ENCODE measurements at regions not wholly inside any gene's neighbourhood (a gene's known extent, or its start where the extent isn't known, plus 50 kb on each side); places are given as distances from the start of the nearest gene placed in this dataset.

DNA sequence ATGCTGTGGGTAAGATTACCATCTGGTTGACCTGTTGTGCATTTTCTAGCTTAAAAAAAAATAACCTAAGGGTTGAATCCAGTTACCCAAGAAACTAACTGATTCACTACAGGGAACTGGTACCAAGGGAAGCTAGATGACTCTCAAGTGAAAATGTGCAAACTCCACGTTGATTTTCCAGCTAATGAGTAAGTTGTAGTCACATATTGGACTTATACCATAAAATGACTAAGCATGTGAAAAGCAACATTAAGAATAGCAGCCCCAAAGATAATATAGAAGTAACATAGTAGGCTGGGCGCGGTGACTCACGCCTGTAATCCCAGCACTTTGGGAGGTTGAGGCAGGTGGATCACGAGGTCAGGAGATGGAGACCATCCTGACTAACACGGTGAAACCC, 270.9 kb downstream of the SPRY1 start:
- H3K4me1 Mint-ChIP-seq, result no peaks in the 10 kb centered on the region
- H3K36me3 Mint-ChIP-seq (ENCODE audit: low read depth), result peaks cover 10% of the 10 kb centered on the region
- H3K4me3 Mint-ChIP-seq, result no peak overlapping the region
- H3K27me3 Mint-ChIP-seq (ENCODE audit: low read depth), result no peaks in the 10 kb centered on the region
- TF ChIP-seq CTCF (conservative IDR thresholded peaks at IDR 0.05), result no peak
- no peak for DNase-seq (ENCODE audit: low read depth, low spot score)
- H3K27ac Mint-ChIP-seq (ENCODE audit: unreplicated experiment), result no peak overlapping the region
- H3K9me3 Mint-ChIP-seq, result peaks cover 9% of the 10 kb centered on the region

- no peak for DNase-seq (ENCODE audit: low read depth, low spot score)
- H3K27me3 Mint-ChIP-seq (ENCODE audit: low read depth), result no peaks in the 10 kb centered on the region
- H3K9me3 Mint-ChIP-seq, result peaks cover 9% of the 10 kb centered on the region
- H3K4me1 Mint-ChIP-seq, result no peaks in the 10 kb centered on the region
- H3K36me3 Mint-ChIP-seq (ENCODE audit: low read depth), result peaks cover 10% of the 10 kb centered on the region
- no peak overlapping the region for H3K4me3 Mint-ChIP-seq
- no peak for TF ChIP-seq CTCF (conservative IDR thresholded peaks at IDR 0.05)
- no peak overlapping the region for H3K27ac Mint-ChIP-seq (ENCODE audit: unreplicated experiment)
Observed at GRCh38 chr4:123667991-123668390, 271.4 kb downstream of the SPRY1 start.

DNA sequence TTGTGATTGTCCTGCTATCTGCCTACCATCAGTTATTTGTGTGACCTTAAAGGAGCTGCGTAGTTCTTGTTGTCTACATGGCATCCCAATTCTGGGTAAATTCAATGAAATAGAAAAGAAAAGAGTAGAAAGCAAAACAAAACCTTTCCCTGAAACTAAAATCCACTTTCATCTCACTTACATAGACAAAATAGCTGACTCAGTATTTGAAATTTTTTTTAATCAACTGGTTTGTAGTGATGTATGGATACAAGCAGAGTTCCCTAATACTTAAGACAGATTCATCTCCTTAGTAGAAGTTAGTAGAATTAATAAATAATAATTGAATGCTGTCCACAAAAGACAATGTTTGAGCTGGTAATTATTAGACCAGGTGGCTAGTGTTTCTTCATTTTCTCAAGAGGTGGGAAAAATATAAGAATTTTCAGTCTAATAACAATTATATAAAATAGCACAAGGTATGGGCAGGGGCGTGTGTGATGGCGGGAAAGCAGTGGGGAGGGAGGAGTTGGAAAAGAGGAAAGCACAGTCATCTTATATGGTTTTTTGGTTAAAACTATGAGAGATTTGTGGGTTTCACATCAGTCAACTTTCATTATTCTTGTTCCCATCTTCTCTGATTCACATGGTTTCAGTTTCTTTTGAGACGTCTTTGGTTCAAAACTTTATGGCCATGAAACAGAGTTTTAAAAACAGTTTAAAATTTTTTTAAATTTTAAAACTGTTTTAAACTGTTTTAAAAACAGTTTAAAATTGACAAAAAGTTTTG, 275.2 kb downstream of the SPRY1 start:
- H3K4me1 Mint-ChIP-seq, result no peaks in the 10 kb centered on the region
- TF ChIP-seq CTCF (conservative IDR thresholded peaks at IDR 0.05), result no peak
- no peaks in the 10 kb centered on the region for H3K27me3 Mint-ChIP-seq (ENCODE audit: low read depth)
- peaks cover 6% of the 10 kb centered on the region for H3K9me3 Mint-ChIP-seq
- no peak overlapping the region for H3K4me3 Mint-ChIP-seq
- H3K36me3 Mint-ChIP-seq (ENCODE audit: low read depth), result peaks cover 4% of the 10 kb centered on the region
- H3K27ac Mint-ChIP-seq (ENCODE audit: unreplicated experiment), result no peak overlapping the region
- no peak for DNase-seq (ENCODE audit: low read depth, low spot score)

DNA sequence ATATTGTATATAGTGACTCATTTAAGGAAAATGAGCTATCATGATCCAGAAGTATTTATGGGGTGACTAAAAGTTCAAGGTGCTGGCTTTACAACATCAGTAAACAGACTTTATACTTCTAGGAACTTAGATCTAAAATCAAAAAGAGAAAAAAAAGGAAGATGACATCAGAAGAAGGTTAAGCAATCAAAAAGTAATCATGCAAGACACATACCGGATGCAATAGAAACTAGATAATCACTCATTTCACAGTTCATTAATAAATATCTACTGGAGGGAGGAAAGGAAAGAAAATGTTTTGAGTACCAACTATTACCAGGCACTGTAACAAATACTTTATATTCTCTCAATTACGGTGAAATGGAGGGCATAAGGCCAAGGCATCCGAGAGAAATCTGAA, 276.4 kb downstream of the SPRY1 start:
- no peaks in the 10 kb centered on the region for H3K27me3 Mint-ChIP-seq (ENCODE audit: low read depth)
- peaks cover 4% of the 10 kb centered on the region for H3K36me3 Mint-ChIP-seq (ENCODE audit: low read depth)
- peaks cover 3% of the 10 kb centered on the region for H3K9me3 Mint-ChIP-seq
- no peak for TF ChIP-seq CTCF (conservative IDR thresholded peaks at IDR 0.05)
- H3K4me1 Mint-ChIP-seq, result no peaks in the 10 kb centered on the region
- DNase-seq (ENCODE audit: low read depth, low spot score), result no peak
- H3K27ac Mint-ChIP-seq (ENCODE audit: unreplicated experiment), result no peak overlapping the region
- H3K4me3 Mint-ChIP-seq, result no peak overlapping the region

GRCh38 chr4:123673971-123674370, 277.4 kb downstream of the SPRY1 start:
- Mint-ChIP-seq H3K27me3 (ENCODE audit: low read depth) (peaks cover 2% of the 10 kb centered on the region), H3K9me3 (no peaks in the 10 kb centered on the region), H3K36me3 (ENCODE audit: low read depth) (no peaks in the 10 kb centered on the region), H3K4me1 (no peaks in the 10 kb centered on the region), H3K4me3 (no peak overlapping the region), H3K27ac (ENCODE audit: unreplicated experiment) (no peak overlapping the region)
- no peak for TF ChIP-seq CTCF (conservative IDR thresholded peaks at IDR 0.05)
- DNase-seq (ENCODE audit: low read depth, low spot score), result no peak
